ENCODE measurements at regions not wholly inside any gene's neighbourhood (a gene's known extent, or its start where the extent isn't known, plus 50 kb on each side); places are given as distances from the start of the nearest gene placed in this dataset.

DNA sequence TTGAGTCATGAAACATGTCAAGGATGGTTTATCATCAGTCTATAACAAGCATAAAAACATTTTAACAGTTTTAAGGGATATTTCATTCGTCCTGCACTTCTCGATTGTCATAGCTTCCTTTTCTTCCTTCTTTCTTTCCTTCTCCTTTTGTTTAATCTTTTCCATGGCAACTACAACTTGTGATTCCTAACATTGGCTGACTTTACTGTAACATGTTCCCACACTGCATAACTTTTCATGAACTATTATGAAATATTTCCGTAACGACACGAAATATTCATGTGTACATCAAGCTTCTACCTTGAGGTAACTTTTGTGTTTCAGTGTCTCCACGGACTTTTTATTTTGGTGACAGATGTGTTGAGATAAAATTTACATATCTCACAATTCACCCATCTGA, 134.4 kb downstream of the ACTR3 start:
- TF ChIP-seq NR3C1 (IDR thresholded peaks at IDR 0.05) (no peak), JUNB (IDR thresholded peaks at IDR 0.05) (no peak)
- TF ChIP-seq, protein P1, sequence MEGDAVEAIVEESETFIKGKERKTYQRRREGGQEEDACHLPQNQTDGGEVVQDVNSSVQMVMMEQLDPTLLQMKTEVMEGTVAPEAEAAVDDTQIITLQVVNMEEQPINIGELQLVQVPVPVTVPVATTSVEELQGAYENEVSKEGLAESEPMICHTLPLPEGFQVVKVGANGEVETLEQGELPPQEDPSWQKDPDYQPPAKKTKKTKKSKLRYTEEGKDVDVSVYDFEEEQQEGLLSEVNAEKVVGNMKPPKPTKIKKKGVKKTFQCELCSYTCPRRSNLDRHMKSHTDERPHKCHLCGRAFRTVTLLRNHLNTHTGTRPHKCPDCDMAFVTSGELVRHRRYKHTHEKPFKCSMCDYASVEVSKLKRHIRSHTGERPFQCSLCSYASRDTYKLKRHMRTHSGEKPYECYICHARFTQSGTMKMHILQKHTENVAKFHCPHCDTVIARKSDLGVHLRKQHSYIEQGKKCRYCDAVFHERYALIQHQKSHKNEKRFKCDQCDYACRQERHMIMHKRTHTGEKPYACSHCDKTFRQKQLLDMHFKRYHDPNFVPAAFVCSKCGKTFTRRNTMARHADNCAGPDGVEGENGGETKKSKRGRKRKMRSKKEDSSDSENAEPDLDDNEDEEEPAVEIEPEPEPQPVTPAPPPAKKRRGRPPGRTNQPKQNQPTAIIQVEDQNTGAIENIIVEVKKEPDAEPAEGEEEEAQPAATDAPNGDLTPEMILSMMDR (IDR thresholded peaks at IDR 0.05), result no peak

All from A549 (cell line).